ENCODE measurements at regions not wholly inside any gene's neighbourhood (a gene's known extent, or its start where the extent isn't known, plus 50 kb on each side); places are given as distances from the start of the nearest gene placed in this dataset.

DNA sequence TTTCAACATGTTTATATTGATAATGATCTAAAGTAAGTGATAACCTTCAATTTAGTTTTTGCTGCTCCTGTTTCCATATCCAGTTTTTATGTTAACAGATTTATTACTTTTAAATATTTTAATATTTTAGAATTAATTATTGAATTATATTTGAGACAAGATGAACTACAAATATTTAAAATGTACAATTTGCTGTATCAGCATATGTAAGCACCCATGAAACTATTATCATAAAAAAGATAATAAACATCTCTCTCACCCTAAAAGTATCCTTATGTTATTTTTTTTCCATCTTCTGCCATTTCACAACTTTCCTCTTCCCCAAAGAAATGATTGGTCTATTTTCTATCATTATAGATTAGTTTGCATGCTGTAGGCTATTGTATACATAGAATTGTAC, 1426.6 kb upstream of the PRR20A start:
- H3K27ac ChIP-seq = no peak overlapping the region
- no peak overlapping the region for H3K4me2 ChIP-seq
- H3K9me2 ChIP-seq (replicated peaks; ENCODE audit: insufficient read depth) = no peaks in the 10 kb centered on the region
- H3K4me3 ChIP-seq = no peak overlapping the region
- H3K4me1 ChIP-seq (ENCODE audit: insufficient read depth) = no peaks in the 10 kb centered on the region
- DNase-seq (ENCODE audit: low spot score) = no peak
- no peak overlapping the region for H2AFZ ChIP-seq
- TF ChIP-seq EZH2phosphoT487 (IDR thresholded peaks at IDR 0.05; ENCODE audit: low read depth, severe bottlenecking, unreplicated experiment) (no peak), EZH2 (IDR thresholded peaks at IDR 0.05; ENCODE audit: borderline replicate concordance) (no peak)
- TF ChIP-seq, protein P1, sequence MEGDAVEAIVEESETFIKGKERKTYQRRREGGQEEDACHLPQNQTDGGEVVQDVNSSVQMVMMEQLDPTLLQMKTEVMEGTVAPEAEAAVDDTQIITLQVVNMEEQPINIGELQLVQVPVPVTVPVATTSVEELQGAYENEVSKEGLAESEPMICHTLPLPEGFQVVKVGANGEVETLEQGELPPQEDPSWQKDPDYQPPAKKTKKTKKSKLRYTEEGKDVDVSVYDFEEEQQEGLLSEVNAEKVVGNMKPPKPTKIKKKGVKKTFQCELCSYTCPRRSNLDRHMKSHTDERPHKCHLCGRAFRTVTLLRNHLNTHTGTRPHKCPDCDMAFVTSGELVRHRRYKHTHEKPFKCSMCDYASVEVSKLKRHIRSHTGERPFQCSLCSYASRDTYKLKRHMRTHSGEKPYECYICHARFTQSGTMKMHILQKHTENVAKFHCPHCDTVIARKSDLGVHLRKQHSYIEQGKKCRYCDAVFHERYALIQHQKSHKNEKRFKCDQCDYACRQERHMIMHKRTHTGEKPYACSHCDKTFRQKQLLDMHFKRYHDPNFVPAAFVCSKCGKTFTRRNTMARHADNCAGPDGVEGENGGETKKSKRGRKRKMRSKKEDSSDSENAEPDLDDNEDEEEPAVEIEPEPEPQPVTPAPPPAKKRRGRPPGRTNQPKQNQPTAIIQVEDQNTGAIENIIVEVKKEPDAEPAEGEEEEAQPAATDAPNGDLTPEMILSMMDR (IDR thresholded peaks at IDR 0.05; ENCODE audit: poor library complexity) = no peak
- no peaks in the 10 kb centered on the region for H4K20me1 ChIP-seq (ENCODE audit: insufficient read depth, poor library complexity, severe bottlenecking)
- no peaks in the 10 kb centered on the region for H3K79me2 ChIP-seq
- H3K9me3 ChIP-seq (ENCODE audit: low read depth) = no peaks in the 10 kb centered on the region
- H3K27me3 ChIP-seq = no peaks in the 10 kb centered on the region
- no peaks in the 10 kb centered on the region for H3K36me3 ChIP-seq (replicated peaks; ENCODE audit: insufficient read depth, low read depth)

DNA sequence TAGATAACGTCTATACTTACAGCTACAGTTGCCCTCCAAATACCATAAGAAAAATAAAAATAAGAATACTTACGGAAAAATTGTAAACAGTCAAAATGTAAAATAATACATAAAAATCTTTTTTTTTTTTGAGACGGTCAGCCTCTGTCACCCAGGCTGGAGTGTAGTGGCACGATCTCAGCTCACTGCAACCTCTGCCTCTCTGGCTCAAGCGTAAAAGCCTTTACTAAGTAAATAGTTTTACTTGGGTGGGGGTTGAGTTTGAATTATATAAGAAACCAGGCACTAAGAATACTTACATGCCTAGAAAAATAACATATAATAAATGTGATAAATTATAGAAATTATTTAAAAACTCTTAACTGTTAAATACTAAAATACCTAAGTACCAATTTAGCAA, 1413.0 kb upstream of the PRR20A start:
- no peaks in the 10 kb centered on the region for H3K9me2 ChIP-seq (replicated peaks; ENCODE audit: insufficient read depth)
- no peaks in the 10 kb centered on the region for H3K4me1 ChIP-seq (ENCODE audit: insufficient read depth)
- TF ChIP-seq EZH2phosphoT487 (IDR thresholded peaks at IDR 0.05; ENCODE audit: low read depth, severe bottlenecking, unreplicated experiment) (no peak), EZH2 (IDR thresholded peaks at IDR 0.05; ENCODE audit: borderline replicate concordance) (no peak)
- TF ChIP-seq, protein P1 (IDR thresholded peaks at IDR 0.05; ENCODE audit: poor library complexity) = no peak
- no peaks in the 10 kb centered on the region for H4K20me1 ChIP-seq (ENCODE audit: insufficient read depth, poor library complexity, severe bottlenecking)
- no peaks in the 10 kb centered on the region for H3K36me3 ChIP-seq (replicated peaks; ENCODE audit: insufficient read depth, low read depth)
- no peak overlapping the region for H3K4me3 ChIP-seq
- no peaks in the 10 kb centered on the region for H3K27me3 ChIP-seq
- no peak overlapping the region for H2AFZ ChIP-seq
- no peaks in the 10 kb centered on the region for H3K9me3 ChIP-seq (ENCODE audit: low read depth)
- 74% methylated on average over 5 of the region's 5 CpGs for WGBS (ENCODE audit: low lambda C conversion rate, missing lambda C conversion rate)
- no peak overlapping the region for H3K27ac ChIP-seq
- DNase-seq (ENCODE audit: low spot score) = no peak
- no peak overlapping the region for H3K4me2 ChIP-seq
- H3K79me2 ChIP-seq = no peaks in the 10 kb centered on the region

DNA sequence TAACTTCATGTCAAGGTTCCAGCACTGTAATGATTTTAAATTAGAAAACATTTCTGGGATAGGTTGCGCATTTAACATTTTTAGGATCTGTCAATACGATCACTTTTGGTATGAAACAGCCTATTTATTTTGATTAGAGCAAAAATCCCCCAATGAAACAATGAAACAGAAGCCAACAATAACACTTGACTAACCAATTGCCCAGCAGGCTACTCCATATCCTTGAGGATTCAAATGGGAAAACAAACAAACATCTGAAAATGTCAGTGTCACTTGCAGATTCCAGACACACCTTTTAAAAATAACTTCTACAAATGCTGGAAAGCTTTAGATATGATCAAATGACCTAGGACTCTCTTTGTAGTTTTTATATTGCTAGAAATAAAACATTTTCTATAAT, 1412.5 kb upstream of the PRR20A start:
- no peaks in the 10 kb centered on the region for H3K79me2 ChIP-seq
- TF ChIP-seq EZH2phosphoT487 (IDR thresholded peaks at IDR 0.05; ENCODE audit: low read depth, severe bottlenecking, unreplicated experiment) (no peak), EZH2 (IDR thresholded peaks at IDR 0.05; ENCODE audit: borderline replicate concordance) (no peak)
- TF ChIP-seq, protein P1 (IDR thresholded peaks at IDR 0.05; ENCODE audit: poor library complexity) = no peak
- H4K20me1 ChIP-seq (ENCODE audit: insufficient read depth, poor library complexity, severe bottlenecking) = no peaks in the 10 kb centered on the region
- WGBS (ENCODE audit: low lambda C conversion rate, missing lambda C conversion rate) = 91% methylated on average over 2 of the region's 2 CpGs
- no peak overlapping the region for H3K4me2 ChIP-seq
- H3K36me3 ChIP-seq (replicated peaks; ENCODE audit: insufficient read depth, low read depth) = no peaks in the 10 kb centered on the region
- H3K9me2 ChIP-seq (replicated peaks; ENCODE audit: insufficient read depth) = no peaks in the 10 kb centered on the region
- no peaks in the 10 kb centered on the region for H3K4me1 ChIP-seq (ENCODE audit: insufficient read depth)
- no peak overlapping the region for H3K27ac ChIP-seq
- H3K4me3 ChIP-seq = no peak overlapping the region
- no peak for DNase-seq (ENCODE audit: low spot score)
- no peaks in the 10 kb centered on the region for H3K9me3 ChIP-seq (ENCODE audit: low read depth)
- no peak overlapping the region for H2AFZ ChIP-seq
- no peaks in the 10 kb centered on the region for H3K27me3 ChIP-seq

DNA sequence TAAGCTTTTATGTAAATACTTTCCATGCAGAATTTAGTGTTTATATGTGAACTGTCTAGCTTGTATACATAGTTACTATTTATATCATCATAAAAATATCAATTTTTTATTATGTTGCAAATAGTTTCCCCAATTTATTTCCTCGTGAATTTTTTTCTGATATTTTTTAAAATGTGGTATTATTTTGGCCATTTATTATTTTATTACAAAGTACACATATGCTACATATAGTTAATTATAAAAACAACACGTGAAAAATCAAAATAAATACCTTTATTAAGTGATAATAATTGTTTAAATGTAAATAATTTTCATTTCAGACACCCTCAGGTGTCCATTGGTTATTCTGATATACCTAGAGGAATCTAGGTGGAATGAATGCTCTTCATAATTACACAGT, 1394.9 kb upstream of the PRR20A start:
- Histone ChIP-seq H3K4me3 (no peak overlapping the region), H2AFZ (no peak overlapping the region), H3K9me3 (ENCODE audit: low read depth) (no peaks in the 10 kb centered on the region), H3K4me2 (no peak overlapping the region), H3K79me2 (no peaks in the 10 kb centered on the region), H3K9me2 (replicated peaks; ENCODE audit: insufficient read depth) (no peaks in the 10 kb centered on the region), H3K27ac (no peak overlapping the region), H3K4me1 (ENCODE audit: insufficient read depth) (no peaks in the 10 kb centered on the region), H4K20me1 (ENCODE audit: insufficient read depth, poor library complexity, severe bottlenecking) (no peaks in the 10 kb centered on the region), H3K27me3 (no peaks in the 10 kb centered on the region), H3K36me3 (replicated peaks; ENCODE audit: insufficient read depth, low read depth) (no peaks in the 10 kb centered on the region)
- 72% methylated on average over 2 of the region's 2 CpGs for WGBS (ENCODE audit: low lambda C conversion rate, missing lambda C conversion rate)
- TF ChIP-seq, protein P1 (IDR thresholded peaks at IDR 0.05; ENCODE audit: poor library complexity) = no peak
- TF ChIP-seq EZH2 (IDR thresholded peaks at IDR 0.05; ENCODE audit: borderline replicate concordance) (no peak), EZH2phosphoT487 (IDR thresholded peaks at IDR 0.05; ENCODE audit: low read depth, severe bottlenecking, unreplicated experiment) (no peak)
- no peak for DNase-seq (ENCODE audit: low spot score)

All from hepatocyte (in vitro differentiated cells).